Esophagus muscularis mucosa (tissue), 3 donors: ENCODE measurements at regions not wholly inside any gene's neighbourhood (a gene's known extent, or its start where the extent isn't known, plus 50 kb on each side); places are given as distances from the start of the nearest gene placed in this dataset.

Experiments
- CTCF ChIP-seq, 3 experiments: fragments of 200-600 bp in 2 of 3; fragments of 450-650 bp in 1 of 3; sonication (generic) in 2 of 3; IDR thresholded peaks; one replicate each; pipeline ENCODE4 v1.5.1; 2017 to 2019; ENCODE audit warnings: antibody characterized with exemption in 3 of 3, mild to moderate bottlenecking in 2 of 3, moderate library complexity in 1 of 3
- POLR2A ChIP-seq: fragments of 450-650 bp; IDR thresholded peaks from one replicate; pipeline ENCODE4 v1.6.1; 2017; ENCODE audit warnings: antibody characterized with exemption, moderate library complexity, mild to moderate bottlenecking, low read depth
- POLR2AphosphoS5 ChIP-seq, 2 donors: sonication (generic); formaldehyde crosslinking; IDR thresholded peaks; one replicate each; pipeline ENCODE4 v1.6.1; 2017; ENCODE audit warnings: antibody characterized with exemption in 2 of 2

- TF ChIP-seq POLR2A (no peak), CTCF (IDR thresholded peaks at IDR 0.05) (no peak), POLR2AphosphoS5 (IDR thresholded peaks at IDR 0.05) (no peak)
Measured at GRCh38 chr11:110867951-110868350, 155.7 kb upstream of the ARHGAP20 start.
